SK-N-SH (cell line): ENCODE measurements at regions not wholly inside any gene's neighbourhood (a gene's known extent, or its start where the extent isn't known, plus 50 kb on each side); places are given as distances from the start of the nearest gene placed in this dataset.

Source experiments
- ELF1 ChIP-seq: IDR thresholded peaks from 2 replicates; pipeline ENCODE4 v1.4.0; 2012
- EP300 ChIP-seq, 2 experiments: IDR thresholded peaks; 2 replicates each; pipeline versions ENCODE4 v1.4.0 to v1.6.1; 2012; ENCODE audit warnings: borderline replicate concordance in 1 of 2, low read depth in 1 of 2, low read length in 1 of 2
- EZH2phosphoT487 ChIP-seq: fragments of 200-600 bp; sonication (generic); IDR thresholded peaks from 2 replicates; pipeline ENCODE4 v1.6.1; 2017; ENCODE audit warnings: low read depth, mixed run types, mild to moderate bottlenecking, antibody characterized with exemption, moderate library complexity, borderline replicate concordance
- RFX5 ChIP-seq: IDR thresholded peaks from 2 replicates; pipeline ENCODE4 v1.6.1; 2012; ENCODE audit warnings: mild to moderate bottlenecking, improper control_type of control experiment, low read length
- YY1 ChIP-seq: IDR thresholded peaks from 2 replicates; pipeline ENCODE4 v1.4.0; 2012; ENCODE audit warnings: low read depth, mild to moderate bottlenecking
- TF ChIP-seq, protein P1 (sequence below): IDR thresholded peaks from 2 replicates; pipeline ENCODE4 v1.4.0; 2012; ENCODE audit warnings: low read depth
- TF ChIP-seq, protein P2 (sequence below): fragments of 200-600 bp; sonication (generic); IDR thresholded peaks from 2 replicates; pipeline ENCODE4 v1.6.1; 2017; ENCODE audit warnings: antibody characterized with exemption, mild to moderate bottlenecking, moderate library complexity

DNA sequence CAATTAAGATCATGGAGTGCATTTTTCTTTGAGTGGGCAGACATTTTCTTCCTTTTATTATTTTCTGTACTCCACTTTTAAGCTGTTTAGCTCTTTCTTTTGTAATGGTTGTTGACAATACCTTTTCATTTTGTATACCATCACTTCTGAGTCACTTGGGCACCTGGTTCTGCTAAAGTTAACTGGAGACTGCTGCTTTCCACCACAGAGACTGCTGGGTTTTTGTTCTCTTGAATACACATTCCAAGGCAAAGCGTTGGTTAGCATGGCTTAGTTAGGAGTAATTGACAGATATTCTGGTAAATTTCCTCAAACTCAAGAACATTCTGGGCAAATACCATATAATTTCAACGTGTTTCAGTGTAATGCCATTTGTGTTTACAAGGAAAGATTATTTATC is 541.9 kb upstream of the CELF2 start:
- TF ChIP-seq EP300 (IDR thresholded peaks at IDR 0.05; ENCODE audit: borderline replicate concordance in 1 of 2, low read depth in 1 of 2, low read length in 1 of 2): no peak
- TF ChIP-seq EZH2phosphoT487: no peak
- no peak for TF ChIP-seq YY1
- TF ChIP-seq RFX5: no peak
- TF ChIP-seq, protein P1, sequence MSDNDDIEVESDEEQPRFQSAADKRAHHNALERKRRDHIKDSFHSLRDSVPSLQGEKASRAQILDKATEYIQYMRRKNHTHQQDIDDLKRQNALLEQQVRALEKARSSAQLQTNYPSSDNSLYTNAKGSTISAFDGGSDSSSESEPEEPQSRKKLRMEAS: no peak
- TF ChIP-seq, protein P2, sequence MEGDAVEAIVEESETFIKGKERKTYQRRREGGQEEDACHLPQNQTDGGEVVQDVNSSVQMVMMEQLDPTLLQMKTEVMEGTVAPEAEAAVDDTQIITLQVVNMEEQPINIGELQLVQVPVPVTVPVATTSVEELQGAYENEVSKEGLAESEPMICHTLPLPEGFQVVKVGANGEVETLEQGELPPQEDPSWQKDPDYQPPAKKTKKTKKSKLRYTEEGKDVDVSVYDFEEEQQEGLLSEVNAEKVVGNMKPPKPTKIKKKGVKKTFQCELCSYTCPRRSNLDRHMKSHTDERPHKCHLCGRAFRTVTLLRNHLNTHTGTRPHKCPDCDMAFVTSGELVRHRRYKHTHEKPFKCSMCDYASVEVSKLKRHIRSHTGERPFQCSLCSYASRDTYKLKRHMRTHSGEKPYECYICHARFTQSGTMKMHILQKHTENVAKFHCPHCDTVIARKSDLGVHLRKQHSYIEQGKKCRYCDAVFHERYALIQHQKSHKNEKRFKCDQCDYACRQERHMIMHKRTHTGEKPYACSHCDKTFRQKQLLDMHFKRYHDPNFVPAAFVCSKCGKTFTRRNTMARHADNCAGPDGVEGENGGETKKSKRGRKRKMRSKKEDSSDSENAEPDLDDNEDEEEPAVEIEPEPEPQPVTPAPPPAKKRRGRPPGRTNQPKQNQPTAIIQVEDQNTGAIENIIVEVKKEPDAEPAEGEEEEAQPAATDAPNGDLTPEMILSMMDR: no peak
- no peak for TF ChIP-seq ELF1
